HG02870 (cell line): ENCODE measurements at regions not wholly inside any gene's neighbourhood (a gene's known extent, or its start where the extent isn't known, plus 50 kb on each side); places are given as distances from the start of the nearest gene placed in this dataset.
A peak's percentile ranks its signal among the peaks of the same experiment; 100 is the strongest.
"Not testable (repeated sequence)": the region's sequence is repeated elsewhere in the genome, so short reads cannot be mapped to it uniquely, and the experiment has no call there.

ENCODE experiments used
- ATAC-seq: cut with Tn5 transposase; IDR thresholded peaks from one replicate; pipeline ENCODE4 v1.9.1; 2021; ENCODE audit warnings: mild to moderate bottlenecking, moderate library complexity; ENCODE audit not compliant: unreplicated experiment

- ATAC-seq = no peak
Measured at GRCh38 chr10:25851548-25851947, 82.5 kb upstream of the MYO3A start.

- no peak for ATAC-seq
Measured at GRCh38 chr10:25852364-25852941, 81.6 kb upstream of the MYO3A start.

DNA sequence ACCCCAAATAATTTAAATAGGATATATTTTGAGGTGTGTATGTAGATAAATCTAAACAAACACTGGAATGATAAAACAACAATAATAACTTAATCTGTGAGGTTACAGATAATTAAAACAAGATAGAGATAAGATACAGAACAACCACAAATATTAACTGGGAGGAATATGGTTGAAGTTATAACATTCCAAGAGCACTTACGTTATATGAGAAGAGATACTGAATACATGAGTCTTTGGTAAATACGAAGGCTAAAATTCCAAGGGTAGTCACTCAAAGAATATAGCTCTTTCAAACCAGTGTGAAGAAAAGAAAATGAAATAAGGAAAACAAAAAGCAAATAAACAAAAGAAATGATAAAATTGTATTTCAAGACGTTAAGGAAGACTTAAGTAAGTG, 76.0 kb upstream of the MYO3A start:
- no peak for ATAC-seq

DNA sequence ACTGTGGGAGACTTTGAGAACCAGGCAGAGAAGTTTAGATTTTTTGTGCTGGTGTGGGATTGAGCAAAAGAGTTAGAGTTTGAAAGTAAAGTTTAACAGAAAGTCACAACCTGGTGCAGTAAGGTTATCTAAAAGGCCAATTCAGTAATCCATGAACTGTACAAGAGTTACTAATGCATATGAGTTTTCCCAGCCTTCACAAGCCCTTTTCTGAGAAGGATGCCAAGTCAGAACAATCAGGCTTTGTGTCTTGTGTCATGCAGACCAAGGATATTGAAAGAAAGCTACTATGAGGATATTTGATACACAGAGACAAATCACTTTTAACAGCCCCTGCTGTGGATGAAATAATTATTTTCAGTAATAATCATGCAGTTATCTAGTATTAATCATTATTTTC, 68.8 kb upstream of the MYO3A start:
- no peak for ATAC-seq

DNA sequence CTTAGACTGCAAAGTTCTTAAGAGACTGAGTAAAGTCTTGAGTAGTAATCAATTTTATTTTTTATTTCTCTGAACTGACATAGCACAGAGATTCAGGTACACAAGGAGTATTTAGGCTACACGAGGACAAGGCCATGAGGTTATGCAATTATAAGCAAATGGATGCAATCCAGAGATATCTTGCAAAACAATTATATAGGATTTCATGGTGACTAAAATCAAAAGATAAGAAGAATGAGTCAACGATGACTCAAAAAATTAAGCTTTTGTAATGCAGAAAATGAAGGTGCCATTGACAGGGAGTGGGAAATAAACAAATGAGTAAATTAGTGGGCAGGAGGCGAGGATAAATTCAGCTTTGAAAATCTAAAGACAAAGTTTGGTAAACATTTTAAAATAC, 66.7 kb upstream of the MYO3A start:
- ATAC-seq = no peak

DNA sequence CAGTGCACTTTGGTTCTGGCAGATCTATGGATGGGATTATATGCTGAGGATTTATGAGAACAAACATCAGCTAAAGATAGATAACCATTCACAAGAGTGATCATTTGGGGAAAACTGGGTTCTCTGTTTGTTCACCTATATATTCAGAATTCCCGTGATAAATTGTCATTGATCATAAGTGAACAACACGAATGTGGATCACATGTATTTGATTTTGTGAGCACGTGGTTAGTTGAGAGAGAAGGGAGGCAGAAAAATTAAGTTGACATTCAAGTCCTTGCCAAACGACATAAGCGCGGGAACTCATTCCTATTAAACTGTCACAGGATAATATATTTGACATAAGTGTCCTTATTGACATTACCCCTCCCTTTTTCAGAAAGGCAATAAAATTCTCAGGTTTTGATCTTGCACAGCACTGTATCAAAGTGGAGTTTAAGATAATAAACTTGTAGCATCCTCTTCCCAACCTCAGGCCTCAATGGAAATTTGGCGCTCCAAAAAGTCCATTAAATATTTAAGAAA, 64.9 kb upstream of the MYO3A start:
- no peak for ATAC-seq

DNA sequence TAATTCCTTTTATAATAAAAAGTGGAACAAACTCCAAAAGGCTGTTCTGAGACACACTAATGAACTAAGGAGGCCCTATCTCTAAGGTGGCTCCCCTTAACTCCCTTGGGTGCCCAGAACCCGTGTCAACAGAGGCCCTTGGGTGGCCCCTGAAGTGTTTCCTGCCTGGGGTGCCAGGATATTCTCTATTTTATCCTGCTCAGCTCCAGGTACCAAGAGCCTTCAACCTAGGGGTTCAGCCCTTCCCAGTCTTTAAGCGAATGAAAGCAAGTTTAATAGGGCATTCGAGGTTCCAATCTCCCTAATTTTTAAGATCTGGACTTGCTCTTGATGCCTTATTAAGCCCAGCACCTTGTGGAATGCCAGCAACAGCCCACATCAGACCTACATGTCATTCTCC, 64.4 kb upstream of the MYO3A start:
- ATAC-seq = no peak

GRCh38 chr10:25874402-25874801, 59.6 kb upstream of the MYO3A start:
- not testable (repeated sequence) for ATAC-seq

- peak; percentile 88 for ATAC-seq
Measured at GRCh38 chr10:25875556-25876165, 58.4 kb upstream of the MYO3A start.

DNA sequence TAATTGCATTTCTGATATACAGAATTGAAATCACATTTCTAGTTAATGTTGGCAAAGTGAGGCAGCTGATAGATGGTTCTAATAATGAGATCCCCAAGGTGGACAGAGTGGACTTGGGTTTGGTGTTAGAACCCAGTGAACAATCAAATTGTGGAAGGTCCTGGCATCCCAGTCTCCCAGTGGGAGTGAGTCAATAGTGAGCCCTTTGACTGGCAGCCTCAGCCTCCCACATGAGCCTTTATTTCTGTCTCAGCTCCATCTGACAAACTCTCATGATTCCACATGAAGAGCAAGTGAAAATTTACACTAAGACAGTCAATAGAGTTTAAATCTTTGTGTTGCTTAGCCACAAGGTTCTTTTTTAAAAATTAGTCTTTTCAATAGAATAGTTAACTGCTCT, 56.7 kb upstream of the MYO3A start:
- no peak for ATAC-seq
